ENCODE measurements at regions not wholly inside any gene's neighbourhood (a gene's known extent, or its start where the extent isn't known, plus 50 kb on each side); places are given as distances from the start of the nearest gene placed in this dataset.

DNA sequence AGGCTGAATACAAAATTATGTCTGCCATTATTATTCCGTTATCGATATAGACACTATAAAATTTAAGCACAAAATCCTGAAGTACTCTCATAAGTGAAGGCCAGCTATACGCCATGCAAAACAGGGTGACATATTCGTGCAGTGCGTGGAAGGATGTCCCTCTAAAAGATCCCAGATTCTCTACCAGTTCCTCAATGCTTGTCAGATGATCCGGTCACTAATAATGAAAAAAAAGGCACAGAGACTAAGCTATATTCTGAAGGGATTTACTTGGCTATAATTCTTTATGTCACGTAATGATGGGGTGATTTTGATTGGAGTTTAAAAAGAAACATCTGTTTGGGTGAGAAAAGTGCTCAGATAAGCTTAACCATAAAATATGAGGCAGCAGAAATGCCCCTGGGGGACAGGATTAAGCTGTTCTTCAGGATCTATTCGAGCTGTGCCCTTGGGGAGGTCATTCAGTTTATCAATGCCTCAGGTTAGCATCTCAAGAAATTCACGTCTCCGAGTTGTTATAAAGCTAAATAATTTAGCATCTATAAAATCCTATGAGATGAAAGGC, 229.7 kb upstream of the PITRM1 start:
- TF ChIP-seq, protein P1, sequence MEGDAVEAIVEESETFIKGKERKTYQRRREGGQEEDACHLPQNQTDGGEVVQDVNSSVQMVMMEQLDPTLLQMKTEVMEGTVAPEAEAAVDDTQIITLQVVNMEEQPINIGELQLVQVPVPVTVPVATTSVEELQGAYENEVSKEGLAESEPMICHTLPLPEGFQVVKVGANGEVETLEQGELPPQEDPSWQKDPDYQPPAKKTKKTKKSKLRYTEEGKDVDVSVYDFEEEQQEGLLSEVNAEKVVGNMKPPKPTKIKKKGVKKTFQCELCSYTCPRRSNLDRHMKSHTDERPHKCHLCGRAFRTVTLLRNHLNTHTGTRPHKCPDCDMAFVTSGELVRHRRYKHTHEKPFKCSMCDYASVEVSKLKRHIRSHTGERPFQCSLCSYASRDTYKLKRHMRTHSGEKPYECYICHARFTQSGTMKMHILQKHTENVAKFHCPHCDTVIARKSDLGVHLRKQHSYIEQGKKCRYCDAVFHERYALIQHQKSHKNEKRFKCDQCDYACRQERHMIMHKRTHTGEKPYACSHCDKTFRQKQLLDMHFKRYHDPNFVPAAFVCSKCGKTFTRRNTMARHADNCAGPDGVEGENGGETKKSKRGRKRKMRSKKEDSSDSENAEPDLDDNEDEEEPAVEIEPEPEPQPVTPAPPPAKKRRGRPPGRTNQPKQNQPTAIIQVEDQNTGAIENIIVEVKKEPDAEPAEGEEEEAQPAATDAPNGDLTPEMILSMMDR (IDR thresholded peaks at IDR 0.05 in 4 of 5, conservative IDR thresholded peaks at IDR 0.05 in 1 of 5), result no peak
- no peak for TF ChIP-seq POLR2A (IDR thresholded peaks at IDR 0.05)
- in situ Hi-C loops (cut with MboI; ENCODE audit: low sequenced_read_pairs in 4 of 4), result no loop called here

DNA sequence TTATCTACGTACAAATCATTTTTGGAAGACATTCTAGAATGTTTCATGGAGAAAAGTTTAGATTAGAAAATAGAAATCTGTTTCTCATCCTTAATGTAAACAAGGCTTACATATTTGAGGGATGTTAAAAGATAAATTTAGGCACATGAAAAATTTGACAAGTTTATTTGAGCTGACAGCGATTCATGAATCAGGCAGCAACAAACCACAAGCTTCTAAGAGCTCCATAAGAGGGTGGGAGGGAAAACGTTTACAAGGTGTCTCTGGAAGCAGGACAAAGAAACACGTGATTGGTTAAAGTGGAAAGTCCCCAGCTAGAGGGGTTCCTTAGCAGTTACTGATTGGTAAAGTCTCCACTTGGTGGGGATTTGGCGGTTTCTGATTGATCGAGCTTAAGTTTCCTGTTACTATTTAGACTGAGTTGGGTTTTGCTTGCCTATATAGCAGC, 228.9 kb upstream of the PITRM1 start:
- intact Hi-C loops (cut with DNase I; ENCODE audit: low total_unique reads) (no loop called here), in situ Hi-C loops (cut with MboI; ENCODE audit: low sequenced_read_pairs in 4 of 4) (no loop called here)
- Histone ChIP-seq H3K4me1 (no peaks in the 10 kb centered on the region), H3K36me3 (no peaks in the 10 kb centered on the region), H3K4me3 (no peak overlapping the region), H3K27me3 (peaks cover 0 to 5% (median 0%) of the 10 kb centered on the region in 3 donors), H3K27ac (no peak overlapping the region), H3K9me3 (no peaks in the 10 kb centered on the region)
- DNase-seq (no peak), ATAC-seq (no peak)
- no peak for TF ChIP-seq POLR2A (IDR thresholded peaks at IDR 0.05)

More for the DNA sequence above, 229.7 kb upstream of the PITRM1 start:
- ATAC-seq (no peak), DNase-seq (no peak)
- intact Hi-C loops (cut with DNase I; ENCODE audit: low total_unique reads), result no loop called here
- Histone ChIP-seq H3K36me3 (no peaks in the 10 kb centered on the region), H3K9me3 (no peaks in the 10 kb centered on the region), H3K4me3 (no peak overlapping the region), H3K4me1 (no peaks in the 10 kb centered on the region), H3K27ac (no peak overlapping the region), H3K27me3 (no peaks in the 10 kb centered on the region)

DNA sequence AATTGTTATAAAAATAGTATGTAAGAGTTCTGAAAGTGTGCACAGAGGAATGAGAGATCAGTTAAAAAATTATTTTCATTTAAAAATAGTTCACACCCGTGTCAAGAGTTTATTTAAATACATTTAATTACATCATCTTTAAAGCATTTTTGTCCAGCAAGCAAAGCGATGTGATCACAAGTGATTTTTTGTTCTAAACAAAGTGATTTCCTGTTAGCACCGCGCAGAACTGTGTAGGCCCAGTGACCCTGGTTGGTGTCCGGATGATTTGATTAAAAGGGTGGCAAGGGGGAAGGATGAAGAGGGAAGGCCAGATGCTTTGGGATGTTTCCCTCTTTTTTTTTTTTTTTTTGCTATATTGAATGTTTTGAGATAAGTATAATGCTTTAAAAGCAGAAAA, 227.8 kb upstream of the PITRM1 start:
- Histone ChIP-seq H3K4me1 (no peaks in the 10 kb centered on the region), H3K4me3 (no peak overlapping the region), H3K36me3 (no peaks in the 10 kb centered on the region), H3K9me3 (no peaks in the 10 kb centered on the region), H3K27ac (no peak overlapping the region), H3K27me3 (peaks cover 0 to 5% (median 0%) of the 10 kb centered on the region in 3 donors)
- no peak for ATAC-seq
- intact Hi-C loops (cut with DNase I; ENCODE audit: low total_unique reads), result no loop called here
- in situ Hi-C loops (cut with MboI; ENCODE audit: low sequenced_read_pairs in 4 of 4), result no loop called here
- TF ChIP-seq, protein P1 (IDR thresholded peaks at IDR 0.05 in 4 of 5, conservative IDR thresholded peaks at IDR 0.05 in 1 of 5), result no peak
- TF ChIP-seq POLR2A (IDR thresholded peaks at IDR 0.05), result no peak
- no peak for DNase-seq

DNA sequence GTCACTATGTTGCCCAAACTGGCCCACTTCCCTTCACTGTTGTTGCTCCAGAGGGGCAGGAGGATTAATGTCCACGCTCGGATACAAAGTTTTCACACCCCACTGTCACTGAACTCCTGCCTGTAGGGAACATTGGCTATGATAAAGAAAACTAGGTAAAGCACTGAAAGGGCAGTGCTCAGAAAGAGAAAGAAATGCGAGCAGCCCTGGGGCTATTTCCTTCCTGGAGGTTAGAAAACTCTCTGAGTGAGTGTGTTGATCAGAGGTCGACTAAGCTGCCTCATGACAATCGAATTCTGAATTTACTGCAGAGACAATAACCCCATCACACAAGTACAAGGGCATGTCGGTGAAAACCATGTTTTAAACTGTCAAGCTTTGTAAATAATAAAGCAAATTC, 227.2 kb upstream of the PITRM1 start:
- intact Hi-C loops (cut with DNase I; ENCODE audit: low total_unique reads), result no loop called here
- H3K4me3 ChIP-seq, result no peak overlapping the region
- H3K9me3 ChIP-seq, result peaks cover 0 to 3% (median 0%) of the 10 kb centered on the region in 3 donors
- H3K27me3 ChIP-seq, result peaks cover 0 to 5% (median 0%) of the 10 kb centered on the region in 3 donors
- peak overlapping the region in 1 of 4 donors; percentile 38 for H3K27ac ChIP-seq
- ATAC-seq (no peak), DNase-seq (no peak)
- H3K36me3 ChIP-seq, result no peaks in the 10 kb centered on the region
- TF ChIP-seq POLR2A (IDR thresholded peaks at IDR 0.05), result no peak
- TF ChIP-seq, protein P1 (IDR thresholded peaks at IDR 0.05 in 4 of 5, conservative IDR thresholded peaks at IDR 0.05 in 1 of 5), result no peak
- no peaks in the 10 kb centered on the region for H3K4me1 ChIP-seq
- in situ Hi-C loops (cut with MboI; ENCODE audit: low sequenced_read_pairs in 4 of 4), result no loop called here

DNA sequence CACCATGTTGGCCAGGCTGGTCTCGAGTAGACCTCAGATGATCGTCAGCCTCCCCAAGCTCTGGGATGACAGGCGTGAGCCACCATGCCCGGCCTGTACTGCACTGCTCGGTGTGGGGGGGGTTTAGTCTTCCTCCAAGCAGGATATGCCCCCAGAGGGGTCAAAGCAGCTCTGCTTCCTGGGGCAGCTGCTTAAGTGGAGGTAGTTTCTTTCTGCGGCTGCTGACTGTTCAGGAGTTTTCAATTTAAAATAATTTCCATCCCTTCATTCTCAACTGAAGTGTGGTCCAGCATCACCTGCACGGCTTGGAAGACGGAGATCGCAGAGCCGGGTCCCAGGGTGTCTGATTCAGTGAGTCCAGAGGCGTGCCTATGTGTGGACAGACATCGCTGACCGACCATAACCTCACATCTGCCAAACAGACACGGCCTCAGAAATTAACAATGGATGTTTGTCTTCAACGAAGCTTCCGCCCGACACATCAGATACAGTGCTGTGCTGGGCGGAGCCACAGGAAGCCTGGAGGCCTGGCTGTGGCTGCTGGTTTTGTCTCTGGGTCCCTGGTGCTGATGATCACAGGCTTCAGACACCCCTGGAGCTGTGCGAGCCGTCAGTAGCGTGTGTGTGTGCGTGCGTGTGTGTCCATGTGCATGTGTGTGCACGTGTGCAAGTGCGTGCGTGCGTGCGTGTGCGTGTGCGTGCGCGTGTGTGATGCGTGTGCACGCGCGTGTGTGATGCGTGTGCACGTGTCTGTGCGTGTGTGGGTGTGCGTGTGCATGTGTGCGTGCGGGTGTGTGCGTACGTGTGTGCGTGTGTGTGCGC, 226.5 kb upstream of the PITRM1 start:
- no peak overlapping the region for H3K4me3 ChIP-seq
- in situ Hi-C loops (cut with MboI; ENCODE audit: low sequenced_read_pairs in 4 of 4) (no loop called here), intact Hi-C loops (cut with DNase I; ENCODE audit: low total_unique reads) (no loop called here)
- no peaks in the 10 kb centered on the region for H3K4me1 ChIP-seq
- no peaks in the 10 kb centered on the region for H3K36me3 ChIP-seq
- peaks cover 0 to 5% (median 0%) of the 10 kb centered on the region in 3 donors for H3K9me3 ChIP-seq
- TF ChIP-seq, protein P1 (IDR thresholded peaks at IDR 0.05 in 4 of 5, conservative IDR thresholded peaks at IDR 0.05 in 1 of 5), result no peak
- no peak for TF ChIP-seq POLR2A (IDR thresholded peaks at IDR 0.05)
- ATAC-seq (peak; percentile 44 to 60), DNase-seq (no peak)
- H3K27me3 ChIP-seq, result peaks cover 0 to 5% (median 0%) of the 10 kb centered on the region in 3 donors
- H3K27ac ChIP-seq, result peak overlapping the region in 1 of 4 donors; percentile 21

Measured in gastrocnemius medialis (tissue), 4 donors.